ENCODE measurements at regions not wholly inside any gene's neighbourhood (a gene's known extent, or its start where the extent isn't known, plus 50 kb on each side); places are given as distances from the start of the nearest gene placed in this dataset.
A peak's percentile ranks its signal among the peaks of the same experiment; 100 is the strongest.

GRCh38 chr2:2674831-2675230 is 343.8 kb upstream of the MYT1L start:
- DNase-seq: no peak

DNA sequence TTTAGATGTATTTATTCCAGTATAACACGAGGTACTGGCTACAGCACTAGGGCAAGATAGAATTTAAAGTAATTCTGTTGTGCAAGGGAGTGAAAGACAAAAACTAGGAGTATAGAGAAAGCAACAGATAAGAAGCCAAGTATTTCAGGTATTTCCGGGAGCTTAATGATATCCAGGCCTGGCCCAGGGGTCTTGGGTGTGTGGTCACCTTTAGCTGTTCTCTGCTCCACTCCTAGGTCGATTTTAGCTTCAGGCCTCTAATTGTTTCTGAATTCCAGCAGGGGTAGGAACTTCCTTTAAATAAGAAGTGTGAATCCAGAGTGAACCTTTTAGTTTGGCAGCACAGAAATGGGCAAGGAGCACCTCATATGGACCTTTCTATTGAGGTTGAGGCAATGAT is 342.3 kb upstream of the MYT1L start:
- no peak for DNase-seq

GRCh38 chr2:2672249-2672648 is 341.2 kb upstream of the MYT1L start:
- no peak for DNase-seq

DNA sequence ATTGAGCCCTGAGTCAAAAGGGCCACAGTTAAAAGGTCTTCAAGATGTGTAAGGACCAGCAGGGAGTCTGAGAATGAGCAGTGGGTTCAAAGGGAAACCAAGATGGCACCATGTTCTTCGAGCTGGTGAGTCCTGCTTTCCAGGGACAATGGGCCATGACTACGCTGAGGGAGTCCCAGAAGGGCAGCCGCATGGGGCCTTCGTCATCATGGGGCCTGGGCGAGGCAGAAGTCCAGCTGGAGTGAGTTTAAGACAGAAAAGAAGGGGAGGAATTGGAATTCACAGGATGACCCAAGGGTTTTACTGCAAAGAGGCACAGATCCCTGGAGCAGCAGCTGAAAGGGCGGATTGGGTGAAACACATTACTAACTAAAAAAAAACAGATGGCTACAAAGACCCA is 340.8 kb upstream of the MYT1L start:
- DNase-seq: no peak

DNA sequence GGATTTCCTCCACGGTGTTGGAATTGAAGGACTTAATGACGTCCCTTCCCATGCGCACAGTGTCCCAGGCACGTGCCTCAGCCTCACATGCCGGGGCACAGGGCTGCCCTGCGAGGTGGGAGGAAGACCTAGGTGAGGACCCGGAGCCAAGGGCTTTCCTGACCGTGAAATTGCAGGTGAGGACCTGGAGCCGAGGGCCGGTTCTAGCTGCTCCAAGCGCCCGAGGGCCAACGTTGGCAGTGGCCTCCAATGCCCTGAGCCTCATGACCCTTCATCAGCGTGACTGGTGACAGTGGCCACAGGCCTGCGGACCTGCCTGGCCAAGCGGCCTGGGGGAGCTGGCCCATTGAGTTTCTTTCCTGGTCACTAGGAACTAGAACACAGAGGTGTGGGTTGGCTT is 338.2 kb upstream of the MYT1L start:
- no peak for DNase-seq

GRCh38 chr2:2668681-2669265 is 337.7 kb upstream of the MYT1L start:
- no peak for DNase-seq

GRCh38 chr2:2667690-2668089 is 336.6 kb upstream of the MYT1L start:
- no peak for DNase-seq

DNA sequence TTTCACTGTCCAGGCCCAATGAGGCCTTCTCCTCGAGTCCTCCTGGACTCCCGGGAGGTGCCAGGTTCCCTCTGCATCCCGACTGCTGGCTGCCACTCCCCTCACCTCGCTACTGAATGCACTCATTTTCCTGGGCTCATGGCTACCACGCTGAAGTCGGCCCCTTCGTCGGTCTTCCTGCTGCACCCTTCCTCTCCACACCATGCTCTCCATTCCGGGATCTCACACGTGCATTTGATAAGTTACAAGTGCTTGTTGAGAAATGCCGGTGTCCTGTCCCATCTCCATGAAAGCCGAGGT is 334.7 kb upstream of the MYT1L start:
- DNase-seq: no peak

GRCh38 chr2:2664989-2665833 is 334.1 kb upstream of the MYT1L start:
- DNase-seq: peak; percentile 54

DNA sequence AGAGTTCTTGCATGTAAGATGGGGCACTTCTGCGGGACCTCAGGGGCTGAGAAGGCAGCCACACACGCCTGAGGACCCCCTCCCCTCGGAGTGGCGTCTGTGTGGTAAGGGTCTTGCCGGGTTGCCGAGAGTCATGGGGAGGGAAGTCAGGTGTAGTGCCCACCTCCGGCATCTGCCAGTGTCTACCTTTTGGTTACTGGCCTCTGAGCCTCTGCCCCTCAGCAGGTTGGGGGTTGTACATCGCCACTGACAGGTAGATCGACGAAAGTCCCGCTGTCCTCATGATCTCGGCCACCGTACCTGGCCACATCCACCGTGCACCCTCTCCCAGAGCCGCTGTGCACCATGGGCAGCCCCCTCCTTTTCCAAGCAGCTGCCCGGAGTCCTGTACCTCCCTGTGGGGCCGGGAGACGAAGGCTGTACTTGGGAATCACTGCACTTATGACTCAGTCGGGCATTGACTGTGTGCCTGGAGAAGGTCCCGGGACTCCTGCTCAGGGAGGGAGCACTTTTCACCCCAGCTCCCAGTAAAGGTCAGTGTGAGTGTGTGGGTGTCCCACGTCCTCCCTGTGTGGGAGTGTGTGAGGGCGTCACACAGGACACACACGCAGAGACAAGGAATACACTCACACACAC is 332.4 kb upstream of the MYT1L start:
- DNase-seq: no peak

GRCh38 chr2:2662847-2663356 is 331.8 kb upstream of the MYT1L start:
- DNase-seq: no peak

- DNase-seq: no peak
Observed at GRCh38 chr2:2662037-2662846, 331.2 kb upstream of the MYT1L start.

- no peak for DNase-seq
Observed at GRCh38 chr2:2660789-2661355, 329.8 kb upstream of the MYT1L start.

DNA sequence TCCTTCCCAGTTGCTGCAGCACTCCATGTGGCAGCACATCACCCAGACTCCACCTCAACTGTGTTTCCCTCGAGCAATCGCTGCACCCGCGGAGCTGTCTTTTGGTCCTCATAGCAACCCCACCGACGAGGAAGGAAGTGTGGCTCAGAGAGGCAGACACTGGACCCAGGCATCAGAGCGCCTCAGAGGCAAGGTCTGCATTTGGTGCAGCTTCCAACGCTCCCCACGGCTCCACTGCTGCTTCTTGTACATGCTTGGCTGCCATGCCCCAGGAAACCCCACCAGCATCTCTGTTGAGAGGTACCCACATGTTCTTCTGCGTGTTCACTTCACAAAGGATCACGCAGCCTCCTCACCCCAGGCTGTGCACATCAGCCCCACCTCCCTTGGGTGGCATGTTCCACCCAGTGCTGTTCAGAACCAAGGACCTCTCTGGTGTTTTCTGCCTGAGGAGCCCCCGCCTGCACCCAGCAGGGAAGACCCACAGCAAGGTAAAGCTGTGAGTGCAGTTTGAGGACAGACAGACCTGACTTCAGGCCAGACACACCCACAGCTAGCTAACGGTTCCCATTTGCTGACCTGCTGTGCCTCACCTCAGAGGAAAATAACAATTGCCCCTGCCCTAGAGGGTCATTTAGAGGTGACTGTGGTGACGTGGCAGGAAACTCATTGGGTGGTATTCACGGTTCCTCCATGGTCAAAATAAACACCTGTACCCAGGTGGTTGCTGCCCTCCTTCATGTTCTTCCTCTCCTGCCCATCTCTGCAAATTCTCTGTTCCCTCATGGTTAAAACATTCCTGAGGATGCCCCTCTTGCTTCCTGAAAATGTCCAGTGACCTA is 326.3 kb upstream of the MYT1L start:
- DNase-seq: no peak

- DNase-seq: no peak
Observed at GRCh38 chr2:2656115-2657011, 325.3 kb upstream of the MYT1L start.

GRCh38 chr2:2655453-2656114 is 324.5 kb upstream of the MYT1L start:
- DNase-seq: no peak

DNA sequence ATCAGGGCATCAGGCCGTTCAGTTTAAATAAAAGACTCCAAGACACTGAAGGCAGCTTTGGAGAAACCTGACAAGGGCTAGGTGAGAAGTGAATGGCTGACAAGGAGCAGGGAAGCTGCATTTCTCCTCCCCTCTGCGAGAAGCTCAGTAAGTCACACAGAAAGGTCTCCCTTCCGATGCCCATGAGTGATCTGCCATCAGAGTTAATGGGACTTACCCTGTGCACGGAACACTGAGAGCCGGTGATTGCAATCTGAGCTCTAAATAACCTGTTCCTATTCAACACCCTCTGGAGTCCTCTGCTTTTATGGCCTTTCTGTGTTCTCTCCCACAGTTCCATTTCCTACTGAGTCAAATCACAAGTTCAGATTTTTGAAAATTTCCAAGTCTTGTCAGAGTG is 322.2 kb upstream of the MYT1L start:
- no peak for DNase-seq

- DNase-seq: no peak
Observed at GRCh38 chr2:2650608-2651375, 319.7 kb upstream of the MYT1L start.

Measured in 8988T (cell line).